Neural progenitor cell (in vitro differentiated cells): ENCODE measurements at regions not wholly inside any gene's neighbourhood (a gene's known extent, or its start where the extent isn't known, plus 50 kb on each side); places are given as distances from the start of the nearest gene placed in this dataset.
A peak's percentile ranks its signal among the peaks of the same experiment; 100 is the strongest.
"Not testable (repeated sequence)": the region's sequence is repeated elsewhere in the genome, so short reads cannot be mapped to it uniquely, and the experiment has no call there.

Source experiments
- DNase-seq: peaks from one replicate; pipeline ENCODE4 v3.0.0-alpha.2; 2016; ENCODE audit warnings: low spot score
- H2AFZ ChIP-seq: fragments of 200-600 bp; sonication (generic); replicated peaks from 2 replicates; pipeline ENCODE4 v1.6.1; 2016; ENCODE audit warnings: antibody characterized with exemption
- H3F3A ChIP-seq: fragments of 200-600 bp; sonication (generic); 2 replicates; pipeline ENCODE4 v1.6.1; 2016; ENCODE audit warnings: antibody characterized with exemption, low read depth
- H3K27ac ChIP-seq: fragments of 200-600 bp; sonication (generic); 2 replicates; pipeline ENCODE4 v1.5.1; 2016; ENCODE audit warnings: mild to moderate bottlenecking
- H3K27me3 ChIP-seq: fragments of 200-600 bp; sonication (generic); 2 replicates; pipeline ENCODE4 v1.6.1; 2016; ENCODE audit warnings: mild to moderate bottlenecking, moderate library complexity
- H3K36me3 ChIP-seq: fragments of 200-600 bp; sonication (generic); 2 replicates; pipeline ENCODE4 v1.5.1; 2016
- H3K4me1 ChIP-seq: fragments of 200-600 bp; sonication (generic); 2 replicates; pipeline ENCODE4 v1.6.1; 2016; ENCODE audit warnings: mixed run types
- H3K4me2 ChIP-seq: fragments of 200-600 bp; sonication (generic); 2 replicates; pipeline ENCODE4 v1.6.1; 2016
- H3K4me3 ChIP-seq: fragments of 200-600 bp; sonication (generic); 2 replicates; pipeline ENCODE4 v1.5.1; 2016
- H3K79me2 ChIP-seq: fragments of 200-600 bp; sonication (generic); 2 replicates; pipeline ENCODE4 v1.6.1; 2016; ENCODE audit warnings: low read depth
- H3K9ac ChIP-seq: fragments of 200-600 bp; sonication (generic); 2 replicates; pipeline ENCODE4 v1.6.1; 2016
- H3K9me3 ChIP-seq: fragments of 200-600 bp; sonication (generic); 2 replicates; pipeline ENCODE4 v1.5.1; 2016; ENCODE audit warnings: low read depth
- H4K20me1 ChIP-seq: fragments of 200-600 bp; sonication (generic); 2 replicates; pipeline ENCODE4 v1.6.1; 2016; ENCODE audit warnings: low read depth
- H3K27ac Mint-ChIP-seq: 3 replicates; pipeline ENCODE4 v1.8.0; 2021; ENCODE audit warnings: mixed read lengths
- H3K27me3 Mint-ChIP-seq: 2 replicates; pipeline ENCODE4 v1.8.0; 2022; ENCODE audit warnings: low read depth, mild to moderate bottlenecking, inconsistent platforms, moderate library complexity, mixed read lengths; ENCODE audit not compliant: insufficient read depth
- H3K36me3 Mint-ChIP-seq: 3 replicates; pipeline ENCODE4 v1.8.0; 2021; ENCODE audit warnings: mixed read lengths
- H3K4me1 Mint-ChIP-seq: 3 replicates; pipeline ENCODE4 v1.8.0; 2021; ENCODE audit warnings: mixed read lengths
- H3K4me3 Mint-ChIP-seq: 3 replicates; pipeline ENCODE4 v1.8.0; 2021; ENCODE audit warnings: mild to moderate bottlenecking, moderate library complexity, mixed read lengths
- H3K9me3 Mint-ChIP-seq: 3 replicates; pipeline ENCODE4 v1.8.0; 2020; ENCODE audit warnings: mixed read lengths
- CTCF ChIP-seq: fragments of 200-600 bp; sonication (generic); IDR thresholded peaks from 2 replicates; pipeline ENCODE4 v1.5.1; 2017; ENCODE audit warnings: antibody characterized with exemption, mild to moderate bottlenecking
- EZH2 ChIP-seq: fragments of 200-600 bp; sonication (generic); IDR thresholded peaks from 2 replicates; pipeline ENCODE4 v1.6.1; 2017; ENCODE audit warnings: antibody characterized with exemption, mild to moderate bottlenecking, moderate library complexity
- EZH2phosphoT487 ChIP-seq: fragments of 200-600 bp; sonication (generic); IDR thresholded peaks from 2 replicates; pipeline ENCODE4 v1.6.1; 2017; ENCODE audit warnings: antibody characterized with exemption

GRCh38 chr6:44742201-44742600 lies 354.7 kb downstream of the CDC5L start:
- no peaks in the 10 kb centered on the region for H3K36me3 ChIP-seq
- Mint-ChIP-seq H3K4me1 (peaks cover 25% of the 10 kb centered on the region), H3K9me3 (peaks cover 16% of the 10 kb centered on the region), H3K27ac (peak overlapping the region; percentile 65), H3K4me3 (no peak overlapping the region), H3K27me3 (no peaks in the 10 kb centered on the region), H3K36me3 (peaks cover 1% of the 10 kb centered on the region)
- H3K27me3 ChIP-seq, result no peaks in the 10 kb centered on the region
- no peaks in the 10 kb centered on the region for H3K79me2 ChIP-seq
- H4K20me1 ChIP-seq, result no peaks in the 10 kb centered on the region
- H2AFZ ChIP-seq, result peak overlapping the region; percentile 26
- no peak for TF ChIP-seq CTCF
- TF ChIP-seq EZH2, result no peak
- no peak for TF ChIP-seq EZH2phosphoT487
- no peak for DNase-seq
- peaks cover 13% of the 10 kb centered on the region for H3K4me1 ChIP-seq
- no peak overlapping the region for H3K27ac ChIP-seq
- peaks cover 8% of the 10 kb centered on the region for H3K9me3 ChIP-seq
- H3K4me2 ChIP-seq, result no peak overlapping the region
- H3F3A ChIP-seq, result no peaks in the 10 kb centered on the region
- no peak overlapping the region for H3K4me3 ChIP-seq
- no peak overlapping the region for H3K9ac ChIP-seq

DNA sequence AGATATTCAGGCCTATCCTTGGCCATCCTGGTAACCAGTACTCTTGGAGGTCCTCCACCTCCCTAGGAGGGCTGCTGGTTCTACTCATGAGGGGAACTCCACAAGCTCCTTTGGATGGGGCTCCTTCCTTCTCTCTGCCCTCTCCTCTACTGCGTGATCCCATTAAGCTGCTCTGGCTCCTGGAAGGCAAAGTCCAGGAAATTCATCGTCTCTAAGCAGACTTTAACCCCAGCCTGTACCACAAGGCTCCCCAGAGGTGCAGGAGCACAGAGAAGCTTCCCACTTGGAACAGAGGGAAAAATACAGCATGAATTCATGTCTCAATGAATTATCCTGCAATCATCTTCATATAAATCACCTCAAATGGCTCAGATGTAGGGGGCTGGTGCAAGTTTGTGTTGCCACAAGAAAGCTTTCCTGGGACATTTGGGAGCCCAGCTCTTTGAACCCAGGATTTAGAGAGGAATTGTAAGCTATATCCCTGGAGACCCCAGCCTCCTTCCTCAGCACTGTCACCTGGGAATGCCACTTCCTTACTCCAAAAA lies 355.4 kb downstream of the CDC5L start:
- Histone ChIP-seq H3K4me1 (peaks cover 13% of the 10 kb centered on the region), H3K27ac (no peak overlapping the region), H3K9ac (no peak overlapping the region), H3K4me3 (no peak overlapping the region), H3K4me2 (no peak overlapping the region), H3K79me2 (no peaks in the 10 kb centered on the region), H4K20me1 (no peaks in the 10 kb centered on the region), H2AFZ (no peak overlapping the region), H3K9me3 (peaks cover 8% of the 10 kb centered on the region), H3K36me3 (no peaks in the 10 kb centered on the region), H3F3A (no peaks in the 10 kb centered on the region), H3K27me3 (no peaks in the 10 kb centered on the region)
- peaks cover 1% of the 10 kb centered on the region for H3K36me3 Mint-ChIP-seq
- no peak overlapping the region for H3K4me3 Mint-ChIP-seq
- peaks cover 19% of the 10 kb centered on the region for H3K9me3 Mint-ChIP-seq
- no peak overlapping the region for H3K27ac Mint-ChIP-seq
- H3K4me1 Mint-ChIP-seq, result peaks cover 21% of the 10 kb centered on the region
- no peaks in the 10 kb centered on the region for H3K27me3 Mint-ChIP-seq
- no peak for DNase-seq
- no peak for TF ChIP-seq EZH2phosphoT487
- TF ChIP-seq CTCF, result no peak
- TF ChIP-seq EZH2, result no peak

DNA sequence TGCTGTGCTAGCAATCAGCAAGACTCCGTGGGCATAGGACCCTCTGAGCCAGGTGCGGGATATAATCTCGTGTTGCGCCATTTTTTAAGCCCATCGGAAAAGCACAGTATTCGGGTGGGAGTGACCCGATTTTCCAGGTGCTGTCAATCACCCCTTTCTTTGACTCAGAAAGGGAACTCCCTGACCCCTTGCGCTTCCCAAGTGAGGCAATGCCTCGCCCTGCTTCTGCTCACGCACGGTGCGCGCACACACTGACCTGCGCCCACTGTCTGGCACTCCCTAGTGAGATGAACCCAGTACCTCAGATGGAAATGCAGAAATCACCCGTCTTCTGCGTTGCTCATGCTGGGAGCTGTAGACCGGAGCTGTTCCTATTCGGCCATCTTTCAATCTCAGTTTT lies 372.6 kb downstream of the CDC5L start:
- H3K36me3 ChIP-seq, H3K9me3 ChIP-seq, H3K4me1 Mint-ChIP-seq, H3K79me2 ChIP-seq, H3K36me3 Mint-ChIP-seq, H4K20me1 ChIP-seq, H3K27me3 ChIP-seq, H3K4me2 ChIP-seq, H3K27me3 Mint-ChIP-seq, H3K9ac ChIP-seq, H3F3A ChIP-seq, H2AFZ ChIP-seq, H3K4me3 Mint-ChIP-seq, DNase-seq, H3K27ac ChIP-seq, H3K27ac Mint-ChIP-seq, H3K4me1 ChIP-seq, H3K4me3 ChIP-seq: not testable (repeated sequence)
- H3K9me3 Mint-ChIP-seq, result peaks cover 33% of the 10 kb centered on the region

DNA sequence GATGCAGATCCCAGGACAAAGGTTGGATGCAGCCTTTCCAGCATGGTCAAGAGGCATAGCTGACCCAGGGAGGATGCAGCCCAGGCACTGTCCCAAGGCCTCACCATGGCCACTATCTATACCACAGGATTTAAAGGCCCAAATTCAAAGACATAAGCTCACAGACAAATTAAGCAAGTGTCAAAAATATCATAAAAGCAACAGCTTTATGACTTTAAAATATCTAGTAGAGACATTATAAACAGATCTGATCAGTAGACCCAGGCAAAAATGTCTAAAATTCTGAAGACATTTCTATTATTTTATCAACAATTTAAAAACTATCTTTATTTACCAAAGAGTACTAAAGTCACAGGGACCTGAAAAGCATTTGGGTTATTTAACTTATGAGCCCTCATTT lies 373.5 kb downstream of the CDC5L start:
- no peak for DNase-seq
- Histone ChIP-seq H3K4me2 (no peak overlapping the region), H3K27ac (no peak overlapping the region), H3K36me3 (no peaks in the 10 kb centered on the region), H3K9me3 (no peaks in the 10 kb centered on the region), H3F3A (no peaks in the 10 kb centered on the region), H2AFZ (no peak overlapping the region), H3K79me2 (no peaks in the 10 kb centered on the region), H3K4me1 (no peaks in the 10 kb centered on the region), H3K9ac (no peak overlapping the region), H3K27me3 (no peaks in the 10 kb centered on the region), H4K20me1 (no peaks in the 10 kb centered on the region), H3K4me3 (no peak overlapping the region)
- Mint-ChIP-seq H3K4me1 (no peaks in the 10 kb centered on the region), H3K4me3 (no peak overlapping the region), H3K9me3 (peaks cover 33% of the 10 kb centered on the region), H3K27me3 (peaks cover 4% of the 10 kb centered on the region), H3K27ac (no peak overlapping the region), H3K36me3 (no peaks in the 10 kb centered on the region)
- TF ChIP-seq EZH2 (no peak), CTCF (no peak)
